ENCODE measurements at regions not wholly inside any gene's neighbourhood (a gene's known extent, or its start where the extent isn't known, plus 50 kb on each side); places are given as distances from the start of the nearest gene placed in this dataset.

DNA sequence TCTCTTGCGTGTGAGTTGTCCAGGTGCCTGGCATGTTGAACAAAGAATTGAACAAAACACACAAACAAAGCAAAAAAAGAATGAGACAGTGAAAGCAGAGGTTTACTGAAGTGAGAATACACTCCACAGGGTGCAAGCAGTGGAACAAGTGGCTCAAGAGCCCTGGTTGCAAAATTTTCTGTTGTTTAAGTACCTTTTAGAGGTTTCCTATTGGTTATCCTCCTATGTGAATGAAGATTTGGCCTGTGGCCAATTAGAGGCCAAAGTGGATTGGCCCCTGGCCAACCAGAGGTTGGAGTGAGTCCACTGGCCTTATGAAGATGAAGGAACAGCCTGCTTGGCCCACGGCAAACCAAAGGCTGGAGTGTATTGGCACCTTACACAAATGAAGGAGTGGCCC, 1188.5 kb upstream of the NRXN1 start:
- no peak for DNase-seq

DNA sequence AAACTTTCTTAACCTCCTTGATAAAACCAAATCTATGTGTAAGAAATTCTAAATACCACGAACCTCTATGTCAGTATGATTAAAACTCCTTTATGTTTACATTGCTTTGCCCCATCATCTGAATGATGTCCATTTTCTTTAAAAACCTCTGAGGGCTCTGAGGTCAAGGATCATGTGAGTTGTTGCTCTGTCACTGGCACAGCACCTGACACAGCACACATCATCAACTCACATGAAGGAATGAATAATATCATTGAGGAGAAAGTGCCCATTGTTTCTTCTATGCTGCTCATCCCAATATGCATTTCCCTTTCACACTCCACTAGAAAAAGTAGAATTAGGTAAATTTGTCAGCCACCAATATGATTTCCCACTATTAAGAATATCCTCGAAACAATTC, 1178.7 kb upstream of the NRXN1 start:
- no peak for DNase-seq

DNA sequence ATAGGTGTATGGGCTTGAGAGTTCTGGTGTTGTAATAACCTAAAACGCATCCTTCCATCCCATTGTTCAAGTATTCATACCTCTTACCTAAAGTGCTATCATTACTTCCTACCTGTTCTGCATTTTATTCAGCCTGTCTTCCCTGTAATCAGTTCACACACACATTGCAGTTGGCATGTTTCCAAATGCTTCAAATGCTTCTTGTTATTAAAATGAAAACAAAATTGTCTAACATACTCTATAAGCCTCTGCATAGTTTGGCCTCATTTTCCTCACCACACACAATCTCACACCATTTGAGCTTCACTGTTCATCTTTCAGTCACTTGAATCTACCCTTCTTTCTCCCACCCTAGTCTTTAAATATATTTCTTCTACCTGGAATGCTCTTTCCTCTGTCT, 1178.2 kb upstream of the NRXN1 start:
- no peak for DNase-seq

DNA sequence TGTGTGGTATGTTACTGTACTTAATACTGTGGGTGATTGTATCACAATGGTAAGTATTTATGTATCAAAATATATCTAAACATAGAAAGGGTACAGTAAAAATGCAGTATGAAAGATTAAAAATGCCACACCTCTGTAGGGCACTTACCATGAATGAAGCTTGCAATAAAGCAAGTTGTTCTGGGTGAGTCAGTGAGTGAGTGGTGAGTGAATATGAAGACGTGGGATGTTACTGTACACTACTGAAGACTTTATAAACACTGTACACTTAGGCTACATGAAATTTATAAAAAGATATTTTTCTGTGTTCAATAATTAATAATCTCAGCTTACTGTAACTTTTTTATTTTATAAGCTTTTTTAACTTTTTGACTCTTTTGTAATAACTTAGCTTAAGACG, 1162.4 kb upstream of the NRXN1 start:
- no peak for DNase-seq

DNA sequence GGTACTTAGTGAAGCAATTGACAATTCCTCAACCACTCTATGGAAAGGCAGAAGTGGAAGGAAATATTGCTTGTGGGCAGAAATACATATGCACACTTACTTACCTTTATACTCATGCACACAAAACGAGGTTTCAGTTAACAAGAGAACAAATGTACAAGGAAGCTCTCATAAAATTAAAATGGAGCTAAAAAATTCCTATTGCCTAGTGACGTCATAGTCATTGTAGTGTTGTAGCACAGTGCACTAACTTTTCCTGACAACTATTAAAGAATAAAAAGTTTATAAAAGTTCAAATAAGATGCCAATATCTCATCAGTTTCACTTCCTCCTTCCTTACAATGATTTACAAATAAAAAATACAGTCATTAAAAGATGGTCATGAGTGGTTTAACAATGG, 1161.9 kb upstream of the NRXN1 start:
- DNase-seq, result no peak

DNA sequence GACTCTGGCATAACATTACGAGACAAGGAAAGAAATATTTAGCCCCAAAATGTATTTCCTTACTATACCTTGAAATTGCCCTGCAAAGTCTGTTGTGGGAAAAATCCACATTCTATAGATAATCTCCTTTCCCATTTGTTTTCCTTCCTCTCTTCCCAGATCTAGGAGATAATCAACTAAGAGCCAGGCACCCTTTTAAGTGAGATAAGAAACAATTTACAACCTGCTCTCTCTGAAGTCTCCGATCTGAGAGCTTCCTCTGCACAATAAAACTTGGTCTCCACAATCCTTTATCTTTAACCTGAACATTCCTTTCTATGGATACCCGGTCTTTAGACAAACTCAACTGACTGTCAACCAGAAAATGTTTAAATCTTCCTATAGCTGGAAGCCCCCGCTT, 1160.7 kb upstream of the NRXN1 start:
- no peak for DNase-seq

DNA sequence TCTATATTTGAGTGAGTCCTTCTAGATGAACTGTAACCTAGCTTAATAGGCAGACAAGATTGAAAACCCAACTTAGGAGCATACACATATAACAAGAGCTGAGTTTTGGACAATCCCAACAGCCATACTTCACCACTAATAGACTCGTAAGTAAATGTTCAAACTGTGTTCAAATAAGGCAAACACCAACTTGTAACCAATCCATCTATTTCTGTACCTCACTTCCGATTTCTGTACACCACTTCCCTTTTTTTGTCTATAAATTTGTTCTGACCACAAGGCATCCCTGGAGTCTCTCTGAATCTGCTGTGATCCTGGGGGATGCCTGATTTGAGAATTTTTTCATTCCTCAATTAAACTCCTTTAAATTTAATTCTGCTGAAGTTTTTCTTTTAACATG, 1149.1 kb upstream of the NRXN1 start:
- no peak for DNase-seq

DNA sequence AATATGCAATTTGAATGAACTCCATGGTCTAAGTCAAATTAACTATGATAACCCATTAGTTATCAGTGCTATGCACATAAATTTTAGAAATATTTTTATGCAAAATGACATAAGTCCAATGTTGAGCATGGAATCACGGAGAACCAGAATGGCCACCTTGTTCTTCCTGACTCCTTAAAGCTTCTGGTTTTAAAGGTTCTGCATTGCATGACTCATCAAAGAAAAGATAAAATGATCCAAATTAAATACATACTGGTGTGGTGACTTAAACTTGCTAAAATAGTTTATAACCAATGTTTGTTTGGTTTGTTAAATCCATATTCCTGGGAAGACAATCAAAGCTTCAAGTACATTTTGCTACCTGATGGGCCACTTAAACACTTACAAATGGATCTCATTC, 1146.9 kb upstream of the NRXN1 start:
- DNase-seq, result no peak

DNA sequence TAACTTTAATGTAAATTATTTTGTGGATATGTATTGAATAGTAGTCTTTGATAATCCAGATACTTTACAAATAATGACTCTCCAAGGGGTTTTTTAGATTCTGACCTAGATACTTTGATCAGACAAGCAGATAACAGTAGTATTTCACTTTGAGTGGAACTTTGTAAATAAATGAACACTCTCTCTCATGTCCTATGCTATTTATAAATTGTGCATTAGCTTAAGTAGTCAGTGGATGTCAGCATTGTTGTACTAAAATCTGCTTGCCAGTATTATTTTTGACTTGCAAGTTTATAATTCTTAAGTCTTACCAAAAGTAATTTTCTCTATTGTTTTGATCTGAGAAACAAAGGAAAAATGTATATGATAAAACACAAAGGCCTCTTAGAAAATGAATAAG, 1113.1 kb upstream of the NRXN1 start:
- DNase-seq, result no peak

DNA sequence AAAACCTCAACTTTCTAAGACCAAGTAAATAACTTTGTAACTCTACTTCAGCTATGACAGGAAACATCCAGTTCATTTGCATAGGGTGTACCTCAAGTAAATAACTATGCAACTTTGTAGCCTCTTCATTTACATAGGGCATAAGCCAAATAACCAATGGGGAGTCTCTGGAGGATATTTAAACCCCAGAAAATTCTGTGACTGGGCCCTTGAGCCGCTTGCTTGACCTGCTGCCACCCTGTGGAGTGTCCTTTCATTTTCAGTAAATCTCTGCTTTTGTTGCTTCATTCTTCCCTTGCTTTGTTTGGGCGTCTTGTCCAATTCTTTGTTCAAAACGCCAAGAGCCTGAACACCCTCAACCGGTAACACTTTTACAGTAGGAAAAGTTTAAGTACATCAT, 1112.7 kb upstream of the NRXN1 start:
- no peak for DNase-seq

DNA sequence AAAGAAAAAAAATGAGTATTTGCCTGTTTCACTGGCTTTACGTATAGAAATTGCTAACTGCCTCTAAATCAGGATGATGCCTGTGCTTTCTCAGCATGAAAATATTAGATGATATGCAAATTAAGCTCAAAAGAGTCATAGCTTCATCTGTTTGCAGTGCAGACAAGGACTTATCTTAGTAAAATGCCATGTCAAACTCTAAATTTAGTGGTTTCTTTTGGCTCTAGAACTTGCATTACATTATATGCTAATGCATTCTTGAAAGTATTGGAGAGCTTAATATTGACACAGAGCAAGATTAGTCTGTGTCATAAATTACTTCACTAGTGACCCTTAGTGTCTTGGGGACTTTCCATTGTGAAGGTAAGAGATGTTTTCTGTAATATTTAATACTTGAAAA, 1109.1 kb upstream of the NRXN1 start:
- no peak for DNase-seq

DNA sequence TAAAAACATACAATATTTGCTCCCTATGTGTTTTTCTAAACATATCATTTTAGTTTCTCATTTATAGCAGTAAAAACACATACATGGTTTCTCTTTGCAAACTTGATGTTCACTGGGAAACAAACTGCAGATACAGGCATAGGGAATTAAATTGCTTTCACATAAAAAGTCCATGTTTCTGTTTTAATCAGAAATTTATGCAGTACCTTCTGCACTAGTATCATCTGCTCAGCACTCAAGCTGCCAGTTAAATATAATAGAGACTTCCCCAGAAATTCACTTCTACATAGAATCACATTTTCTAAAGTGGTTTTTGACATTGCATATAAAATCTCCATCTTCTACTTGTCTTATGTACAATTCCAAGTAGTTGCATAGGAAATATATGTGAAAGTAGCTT, 1107.3 kb upstream of the NRXN1 start:
- no peak for DNase-seq

DNA sequence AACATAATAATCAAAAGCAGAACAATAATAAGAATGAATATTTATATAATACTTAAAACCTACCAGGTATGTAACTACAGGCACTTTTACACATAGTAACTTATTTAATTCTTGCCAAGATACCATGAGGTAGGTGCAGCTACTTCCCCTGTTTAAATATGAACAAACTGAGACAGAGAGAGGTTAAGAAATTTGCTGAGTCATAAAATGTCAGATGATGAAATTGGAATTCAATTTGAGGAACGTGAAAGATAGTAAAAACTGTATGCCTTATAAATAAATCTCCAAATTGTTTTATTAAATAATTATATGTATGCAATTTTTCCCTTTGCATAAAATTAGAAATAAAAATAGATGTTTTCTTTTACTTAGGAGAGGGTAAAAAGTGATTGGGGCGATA, 1103.3 kb upstream of the NRXN1 start:
- no peak for DNase-seq

DNA sequence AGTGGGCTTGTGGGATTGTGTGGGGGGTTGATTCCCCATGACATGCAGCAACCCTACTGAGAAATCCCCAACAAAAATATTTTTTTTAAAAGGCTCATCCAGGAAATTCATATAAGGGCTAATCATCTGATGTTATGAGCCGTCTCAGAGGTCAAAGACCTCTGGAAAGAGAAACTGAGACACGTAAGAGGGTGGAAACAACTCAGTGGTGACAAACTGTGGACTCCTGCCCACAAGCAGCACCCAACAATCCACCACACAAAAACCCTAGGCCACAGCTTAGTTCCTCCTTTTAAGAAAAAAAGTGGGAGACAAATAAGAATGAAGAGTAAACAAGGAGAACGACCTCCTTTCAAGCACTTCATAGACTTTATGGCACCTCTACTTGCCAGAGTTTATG, 1096.1 kb upstream of the NRXN1 start:
- no peak for DNase-seq

DNA sequence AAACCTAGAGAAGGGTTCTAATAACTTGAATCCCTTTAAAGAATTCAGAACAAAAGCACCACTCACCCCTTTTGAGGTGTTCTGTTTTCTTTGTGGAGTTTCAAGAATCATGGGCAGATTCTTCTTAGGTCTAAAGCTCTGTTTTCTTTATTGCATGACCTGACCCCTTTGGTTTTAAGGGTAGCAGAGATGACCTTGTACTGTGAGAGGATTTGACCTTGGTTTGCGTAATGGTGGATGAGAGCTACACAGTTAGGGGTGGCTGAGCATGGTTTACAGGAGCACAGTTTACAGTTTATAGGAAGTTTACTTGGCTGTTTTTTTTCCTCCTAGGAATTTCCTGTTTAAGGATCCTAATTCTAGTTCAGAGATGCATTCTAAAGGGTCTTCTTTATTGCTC, 1095.6 kb upstream of the NRXN1 start:
- no peak for DNase-seq

DNA sequence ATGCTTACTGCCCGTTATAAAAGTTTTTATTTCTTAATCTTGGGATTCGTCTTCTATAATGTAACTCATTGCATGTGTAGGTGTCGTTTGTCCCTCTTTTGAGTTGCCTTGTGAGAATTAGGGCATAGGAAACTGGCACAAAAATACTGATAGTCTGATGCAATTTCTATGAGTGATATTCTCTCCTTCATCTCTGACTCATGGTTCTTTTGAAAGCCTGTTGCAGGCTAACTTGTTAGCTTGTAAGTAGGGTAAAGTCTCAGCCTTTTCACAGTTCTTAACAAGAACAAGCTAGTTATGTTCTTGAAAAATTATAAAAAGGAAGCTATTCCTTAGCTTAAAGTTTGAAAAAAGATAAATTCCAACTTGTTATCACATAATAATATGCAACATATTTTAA, 1085.4 kb upstream of the NRXN1 start:
- DNase-seq, result no peak

DNA sequence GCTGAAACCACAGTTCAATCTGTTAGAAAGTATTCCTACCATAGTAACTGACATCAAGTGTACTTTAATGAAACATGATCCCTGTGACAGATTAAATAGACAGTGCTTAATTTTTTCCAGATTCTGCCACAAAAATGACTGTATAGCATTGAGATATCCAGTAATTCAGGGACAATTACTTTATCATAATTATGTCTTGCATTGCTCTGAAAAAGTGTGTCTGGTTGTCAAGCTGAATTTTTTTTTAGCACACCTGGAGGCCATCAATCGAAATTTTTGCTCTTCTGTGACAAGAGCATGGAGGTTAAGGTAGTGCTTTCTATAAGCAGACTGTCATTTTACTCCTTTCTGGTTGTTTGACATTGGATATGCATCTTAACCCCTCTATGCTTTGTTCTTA, 1083.8 kb upstream of the NRXN1 start:
- DNase-seq, result no peak

DNA sequence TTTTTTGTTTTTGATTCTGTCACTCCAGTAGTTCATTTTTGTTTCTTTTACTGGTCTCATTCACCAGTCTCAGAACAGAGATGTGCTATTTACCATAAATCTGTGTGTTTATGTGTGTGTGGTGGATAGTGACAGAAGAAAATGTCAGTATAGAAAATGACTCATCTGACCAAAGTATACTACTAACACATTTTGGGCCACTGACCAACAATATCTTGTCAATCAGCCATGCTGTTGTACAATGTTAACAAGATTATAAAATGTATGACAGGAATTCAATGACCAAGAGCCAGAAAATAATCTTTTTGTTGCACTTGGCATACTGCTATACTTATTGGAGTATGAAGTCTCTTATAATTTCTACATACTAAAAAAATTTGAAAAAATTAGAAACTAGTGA, 1081.4 kb upstream of the NRXN1 start:
- no peak for DNase-seq

DNA sequence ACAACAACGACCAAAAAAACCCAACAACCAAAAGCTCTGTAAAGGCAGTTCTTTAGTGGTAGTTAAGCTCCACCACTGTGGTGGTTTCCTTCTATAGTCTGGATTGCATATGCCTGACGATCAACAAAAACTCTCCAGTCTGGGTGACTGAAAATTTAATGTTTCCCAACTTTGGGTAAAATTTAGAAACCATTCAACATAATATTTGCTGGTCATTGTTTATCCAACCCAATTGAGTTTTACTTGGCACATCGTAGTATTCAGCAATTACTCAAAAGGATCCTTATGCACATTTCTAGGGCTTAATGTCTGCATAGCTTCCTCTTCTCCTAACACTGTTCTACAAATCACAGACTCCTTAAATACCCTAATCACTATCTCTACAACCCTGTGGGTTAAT, 1080.2 kb upstream of the NRXN1 start:
- no peak for DNase-seq

DNA sequence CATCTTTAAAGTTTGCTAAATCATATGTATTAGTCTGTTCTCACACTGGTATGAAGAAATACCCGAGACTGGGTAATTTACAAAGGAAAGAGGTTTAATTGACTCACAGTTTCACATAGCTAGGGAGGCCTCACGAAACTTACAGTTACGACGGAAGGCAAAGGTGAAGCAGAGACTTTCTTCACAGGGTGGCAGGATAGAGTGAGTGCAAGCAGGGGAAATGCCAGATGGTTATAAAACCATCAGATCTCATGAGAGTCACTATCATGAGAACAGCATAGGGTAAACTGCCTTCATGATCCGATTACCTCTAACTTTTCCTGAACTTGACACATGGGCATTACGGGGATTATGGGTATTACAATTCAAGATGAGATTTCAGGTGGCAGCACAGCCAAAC, 1075.2 kb upstream of the NRXN1 start:
- DNase-seq, result no peak

DNA sequence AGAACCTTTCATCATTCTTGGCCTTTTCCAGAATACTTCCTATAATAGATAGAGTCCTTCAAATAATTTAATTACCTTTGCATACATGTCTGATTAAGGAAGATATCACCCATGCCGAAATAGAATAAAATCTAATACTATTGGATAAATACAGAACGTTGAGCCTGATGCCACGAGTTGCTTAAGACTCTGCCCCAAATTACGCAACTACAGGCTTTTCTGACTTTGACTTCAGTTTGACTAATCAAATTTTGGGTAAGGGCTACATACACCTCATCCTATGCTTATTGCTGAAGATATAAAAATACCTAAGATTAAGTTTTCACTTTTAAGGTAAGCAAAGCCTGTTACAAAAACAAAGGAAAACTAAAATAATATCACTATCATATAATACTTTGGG, 1065.1 kb upstream of the NRXN1 start:
- DNase-seq, result no peak

DNA sequence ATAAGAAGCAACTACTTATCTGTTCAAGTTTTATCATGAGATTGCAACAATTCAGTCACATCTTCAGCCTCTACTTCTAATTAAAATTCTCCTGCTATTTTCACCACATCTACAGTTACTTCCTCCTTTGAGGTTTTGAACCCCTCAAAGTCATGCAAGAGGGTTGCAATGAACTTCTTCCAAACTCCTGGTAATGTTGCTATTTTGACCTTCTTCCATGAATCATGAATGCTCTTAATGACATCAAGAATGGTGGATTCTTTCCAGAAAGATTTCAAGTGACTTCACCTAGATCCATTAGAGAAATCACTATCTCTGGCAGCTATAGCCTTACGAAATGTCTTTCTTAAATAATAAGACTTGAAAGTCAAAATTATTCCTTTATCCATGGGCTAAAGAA, 1052.8 kb upstream of the NRXN1 start:
- DNase-seq, result no peak

DNA sequence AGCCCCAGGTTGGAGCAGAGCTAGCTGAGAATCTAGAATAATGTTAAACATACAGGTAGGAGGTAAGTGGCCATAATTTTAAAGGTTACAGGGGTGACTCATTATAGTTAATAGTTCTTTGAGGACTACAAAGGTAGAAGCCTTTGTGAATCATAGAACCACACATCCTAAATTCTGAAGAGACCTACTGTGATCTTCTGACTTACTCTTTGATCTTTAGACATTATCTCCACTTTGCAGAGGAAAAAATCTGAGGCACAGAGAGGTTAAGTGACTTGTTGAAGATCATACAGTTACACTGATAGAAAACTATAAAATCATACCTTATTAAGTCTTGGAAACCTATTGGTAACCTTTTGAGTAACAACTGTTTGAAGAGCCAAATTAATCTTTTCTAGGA, 1051.3 kb upstream of the NRXN1 start:
- DNase-seq, result no peak

DNA sequence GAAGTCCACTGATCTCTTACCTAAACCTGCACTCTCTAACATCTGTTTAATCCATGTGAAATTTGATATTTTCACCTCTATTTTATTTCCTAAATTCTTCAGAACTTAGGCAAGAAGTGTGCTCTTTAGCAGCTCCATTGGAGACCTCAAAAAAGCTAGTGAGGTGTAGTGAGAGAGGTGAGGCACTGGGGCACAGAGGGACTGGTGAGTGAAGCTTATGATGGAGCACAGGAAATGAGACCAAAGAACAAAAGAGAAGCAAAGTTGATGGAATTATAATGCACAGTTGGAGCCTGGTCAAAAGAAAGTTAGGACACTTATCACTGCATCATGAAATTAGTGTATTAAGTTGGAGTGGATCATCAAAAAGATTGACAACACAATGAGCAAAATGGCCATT, 1050.7 kb upstream of the NRXN1 start:
- DNase-seq, result no peak

DNA sequence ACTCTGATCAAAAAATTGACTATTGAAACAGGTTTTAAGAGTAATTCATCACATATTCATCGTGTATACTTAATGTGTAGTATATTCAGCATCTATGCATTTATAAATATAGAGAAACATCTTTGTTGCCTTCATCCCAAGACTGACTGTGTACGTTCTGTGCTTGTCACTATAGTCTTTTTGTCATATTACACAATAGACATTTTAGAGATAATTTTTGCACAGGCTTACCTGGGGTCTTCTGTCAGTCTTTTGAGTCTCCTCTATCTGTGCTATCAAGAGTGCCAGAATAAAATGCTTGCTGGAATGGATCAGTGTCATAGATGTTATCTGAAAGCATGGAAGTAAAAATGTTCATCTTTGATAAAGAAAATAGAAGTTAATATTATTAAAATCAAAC, 1047.7 kb upstream of the NRXN1 start:
- no peak for DNase-seq

DNA sequence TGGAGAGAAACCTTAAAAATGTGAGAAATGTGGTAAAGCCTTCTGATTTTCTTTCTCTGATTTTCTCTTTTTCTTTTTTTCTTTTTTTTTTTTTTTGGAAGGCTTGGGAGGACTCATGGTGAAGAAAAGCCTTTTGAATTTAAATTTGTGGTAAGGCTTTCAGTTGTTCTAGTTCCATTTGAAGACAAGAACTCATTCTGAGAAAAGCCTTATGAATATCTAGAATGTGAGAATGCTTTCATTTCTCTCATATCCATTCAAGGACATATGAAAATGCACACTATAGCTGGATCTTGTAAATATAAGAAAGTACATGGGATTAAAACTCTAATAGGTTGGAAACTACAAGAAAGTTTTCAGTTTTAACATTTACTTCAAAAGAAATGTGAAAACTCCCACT, 1045.2 kb upstream of the NRXN1 start:
- DNase-seq, result no peak

Data from cerebellar nuclear complex (tissue), 1 donor.